ENCODE measurements at regions not wholly inside any gene's neighbourhood (a gene's known extent, or its start where the extent isn't known, plus 50 kb on each side); places are given as distances from the start of the nearest gene placed in this dataset.

GRCh38 chr22:48210812-48211211, 1448.4 kb downstream of the TBC1D22A start:
- H3K4me3 ChIP-seq (ENCODE audit: low read depth, low read length) = no peak overlapping the region
- no peak for TF ChIP-seq CTCF (IDR thresholded peaks at IDR 0.05; ENCODE audit: low read depth, low read length)
- no peak for TF ChIP-seq POLR2A (IDR thresholded peaks at IDR 0.05; ENCODE audit: extremely low read depth, insufficient read length)
- no peak for TF ChIP-seq MYC (IDR thresholded peaks at IDR 0.05; ENCODE audit: low read depth, low read length)
- TF ChIP-seq MAX (IDR thresholded peaks at IDR 0.05; ENCODE audit: low read depth, low read length) = no peak
- no peak for DNase-seq (ENCODE audit: low read depth)

GRCh38 chr22:48210198-48210580, 1447.7 kb downstream of the TBC1D22A start:
- no peak for DNase-seq (ENCODE audit: low read depth)
- TF ChIP-seq MAX (IDR thresholded peaks at IDR 0.05; ENCODE audit: low read depth, low read length) = no peak
- no peak for TF ChIP-seq POLR2A (IDR thresholded peaks at IDR 0.05; ENCODE audit: extremely low read depth, insufficient read length)
- no peak for TF ChIP-seq MYC (IDR thresholded peaks at IDR 0.05; ENCODE audit: low read depth, low read length)
- no peak for TF ChIP-seq CTCF (IDR thresholded peaks at IDR 0.05; ENCODE audit: low read depth, low read length)

GRCh38 chr22:48209473-48210197, 1447.2 kb downstream of the TBC1D22A start:
- TF ChIP-seq MAX (IDR thresholded peaks at IDR 0.05; ENCODE audit: low read depth, low read length) = no peak
- TF ChIP-seq CTCF (IDR thresholded peaks at IDR 0.05; ENCODE audit: low read depth, low read length) = no peak
- no peak for TF ChIP-seq MYC (IDR thresholded peaks at IDR 0.05; ENCODE audit: low read depth, low read length)
- TF ChIP-seq POLR2A (IDR thresholded peaks at IDR 0.05; ENCODE audit: extremely low read depth, insufficient read length) = no peak
- DNase-seq (ENCODE audit: low read depth) = no peak
- H3K4me3 ChIP-seq (ENCODE audit: low read depth, low read length) = no peak overlapping the region

More at GRCh38 chr22:48210198-48210580, 1447.7 kb downstream of the TBC1D22A start:
- H3K4me3 ChIP-seq (ENCODE audit: low read depth, low read length) = no peak overlapping the region

- no peak for DNase-seq (ENCODE audit: low read depth)
- no peak overlapping the region for H3K4me3 ChIP-seq (ENCODE audit: low read depth, low read length)
Measured at GRCh38 chr22:48208894-48209293, 1446.4 kb downstream of the TBC1D22A start.

GRCh38 chr22:48207919-48208535, 1445.6 kb downstream of the TBC1D22A start:
- no peak for DNase-seq (ENCODE audit: low read depth)
- no peak for TF ChIP-seq CTCF (IDR thresholded peaks at IDR 0.05; ENCODE audit: low read depth, low read length)
- TF ChIP-seq POLR2A (IDR thresholded peaks at IDR 0.05; ENCODE audit: extremely low read depth, insufficient read length) = no peak
- TF ChIP-seq MYC (IDR thresholded peaks at IDR 0.05; ENCODE audit: low read depth, low read length) = no peak
- no peak overlapping the region for H3K4me3 ChIP-seq (ENCODE audit: low read depth, low read length)

More at GRCh38 chr22:48208894-48209293, 1446.4 kb downstream of the TBC1D22A start:
- TF ChIP-seq CTCF (IDR thresholded peaks at IDR 0.05; ENCODE audit: low read depth, low read length) (no peak), MAX (IDR thresholded peaks at IDR 0.05; ENCODE audit: low read depth, low read length) (no peak), POLR2A (IDR thresholded peaks at IDR 0.05; ENCODE audit: extremely low read depth, insufficient read length) (no peak), MYC (IDR thresholded peaks at IDR 0.05; ENCODE audit: low read depth, low read length) (no peak)

All from NB4 (cell line).